ENCODE measurements at regions not wholly inside any gene's neighbourhood (a gene's known extent, or its start where the extent isn't known, plus 50 kb on each side); places are given as distances from the start of the nearest gene placed in this dataset.
"Not testable (repeated sequence)": the region's sequence is repeated elsewhere in the genome, so short reads cannot be mapped to it uniquely, and the experiment has no call there.

- no peak for DNase-seq
These were observed 183.3 kb downstream of the KCNRG start for GRCh38 chr13:50198508-50198907.

- DNase-seq, result no peak
These were observed 185.3 kb downstream of the KCNRG start for GRCh38 chr13:50200569-50200968.

GRCh38 chr13:50200988-50201387 is 185.7 kb downstream of the KCNRG start:
- no peak for DNase-seq

- DNase-seq, result no peak
These were observed 187.2 kb downstream of the KCNRG start for GRCh38 chr13:50202485-50202884.

GRCh38 chr13:50203256-50203941 is 188.2 kb downstream of the KCNRG start:
- no peak for DNase-seq

GRCh38 chr13:50205581-50205980 is 190.3 kb downstream of the KCNRG start:
- no peak for DNase-seq

- DNase-seq, result no peak
These were observed 193.6 kb downstream of the KCNRG start for GRCh38 chr13:50208826-50209335.

GRCh38 chr13:50209631-50210030 is 194.4 kb downstream of the KCNRG start:
- no peak for DNase-seq

- DNase-seq, result no peak
These were observed 198.3 kb downstream of the KCNRG start for GRCh38 chr13:50213526-50213925.

GRCh38 chr13:50214514-50214913 is 199.3 kb downstream of the KCNRG start:
- DNase-seq, result no peak

GRCh38 chr13:50215399-50215798 is 200.2 kb downstream of the KCNRG start:
- no peak for DNase-seq

- no peak for DNase-seq
These were observed 204.5 kb downstream of the KCNRG start for GRCh38 chr13:50219743-50220142.

- DNase-seq, result no peak
These were observed 205.7 kb downstream of the KCNRG start for GRCh38 chr13:50220938-50221337.

- DNase-seq, result peak; percentile 82 to 83
These were observed 207.5 kb downstream of the KCNRG start for GRCh38 chr13:50222569-50223332.

GRCh38 chr13:50224534-50224933 is 209.3 kb downstream of the KCNRG start:
- DNase-seq, result no peak

GRCh38 chr13:50225193-50226155 is 210.2 kb downstream of the KCNRG start:
- no peak for DNase-seq

GRCh38 chr13:50226515-50227155 is 211.4 kb downstream of the KCNRG start:
- no peak for DNase-seq

GRCh38 chr13:50227361-50227760 is 212.1 kb downstream of the KCNRG start:
- DNase-seq, result no peak

GRCh38 chr13:50228527-50228926 is 213.3 kb downstream of the KCNRG start:
- DNase-seq, result no peak

GRCh38 chr13:50229960-50230661 is 214.9 kb downstream of the KCNRG start:
- no peak for DNase-seq

GRCh38 chr13:50230662-50230978 is 215.4 kb downstream of the KCNRG start:
- DNase-seq, result no peak

GRCh38 chr13:50233574-50233973 is 218.3 kb downstream of the KCNRG start:
- not testable (repeated sequence) for DNase-seq

Data from NCI-H1930 (cell line).